Mucosa of descending colon (tissue), 3 donors: ENCODE measurements at regions not wholly inside any gene's neighbourhood (a gene's known extent, or its start where the extent isn't known, plus 50 kb on each side); places are given as distances from the start of the nearest gene placed in this dataset.

Experiments
- ATAC-seq: fragments of 200-7000 bp; cut with Tn5 transposase; one replicate; pipeline ENCODE4 v1.9.1; 2020; ENCODE audit warnings: mild to moderate bottlenecking, moderate library complexity
- DNase-seq, 3 donors: peaks; one replicate each; pipeline ENCODE4 v3.0.0-alpha.2; 2020
- H3K36me3 ChIP-seq: fragments of 200-600 bp; one replicate; pipeline ENCODE4 v1.8.0; 2021; ENCODE audit warnings: low read depth, mild to moderate bottlenecking
- H3K4me1 ChIP-seq: fragments of 200-600 bp; one replicate; pipeline ENCODE4 v1.8.0; 2021; ENCODE audit warnings: low read depth, mild to moderate bottlenecking
- H3K4me3 ChIP-seq: fragments of 200-600 bp; one replicate; pipeline ENCODE4 v1.8.0; 2021; ENCODE audit warnings: mild to moderate bottlenecking
- H3K9me3 ChIP-seq: fragments of 200-600 bp; one replicate; pipeline ENCODE4 v1.8.0; 2021; ENCODE audit warnings: mild to moderate bottlenecking
- CTCF ChIP-seq: fragments of 200-600 bp; IDR thresholded peaks from one replicate; pipeline ENCODE4 v1.8.0; 2022; ENCODE audit warnings: antibody characterized with exemption, mild to moderate bottlenecking
- intact Hi-C, 2 donors: fragments of 100-400 bp; cut with DNase I in 1 of 2; cut with micrococcal nuclease in 1 of 2; formaldehyde crosslinking; loops; one replicate each; pipeline versions ENCODE4 v1.11.0 to v1.11.1; 2022; cut with DNase I, micrococcal nuclease
- donor health status: DM: no; HTN: no; CAD: no; lungs with moderate emphysema.
- donor health status: DM: no; HTN: no; CAD: no.
- donor health status: DM: no; HTN: yes; CAD: no.

GRCh38 chr1:90405726-90406125, 311.4 kb downstream of the BARHL2 start:
- Histone ChIP-seq H3K36me3 (no peaks in the 10 kb centered on the region), H3K9me3 (no peaks in the 10 kb centered on the region), H3K4me1 (no peaks in the 10 kb centered on the region), H3K4me3 (no peak overlapping the region)
- DNase-seq = no peak
- ATAC-seq = no peak
- intact Hi-C loops = no loop called here
- TF ChIP-seq CTCF = no peak

GRCh38 chr1:90402893-90403849, 313.9 kb downstream of the BARHL2 start:
- ATAC-seq (peak; percentile 97), DNase-seq (peak in 1 of 3 donors; percentile 30)
- H3K36me3 ChIP-seq = no peaks in the 10 kb centered on the region
- H3K4me3 ChIP-seq = no peak overlapping the region
- no peaks in the 10 kb centered on the region for H3K9me3 ChIP-seq
- intact Hi-C loops = no loop called here
- TF ChIP-seq CTCF = no peak
- no peaks in the 10 kb centered on the region for H3K4me1 ChIP-seq

- no peaks in the 10 kb centered on the region for H3K9me3 ChIP-seq
- intact Hi-C loops = no loop called here
- DNase-seq (no peak), ATAC-seq (peak; percentile 18)
- TF ChIP-seq CTCF = no peak
- no peaks in the 10 kb centered on the region for H3K4me1 ChIP-seq
- H3K4me3 ChIP-seq = no peak overlapping the region
- no peaks in the 10 kb centered on the region for H3K36me3 ChIP-seq
These were observed 317.0 kb downstream of the BARHL2 start for GRCh38 chr1:90400131-90400530.

- Histone ChIP-seq H3K4me1 (no peaks in the 10 kb centered on the region), H3K4me3 (no peak overlapping the region), H3K9me3 (no peaks in the 10 kb centered on the region), H3K36me3 (no peaks in the 10 kb centered on the region)
- intact Hi-C loops = no loop called here
- TF ChIP-seq CTCF = no peak
- no peak for DNase-seq
- ATAC-seq = no peak
These were observed 320.2 kb downstream of the BARHL2 start for GRCh38 chr1:90396917-90397316.

- Histone ChIP-seq H3K9me3 (no peaks in the 10 kb centered on the region), H3K36me3 (no peaks in the 10 kb centered on the region), H3K4me3 (no peak overlapping the region), H3K4me1 (no peaks in the 10 kb centered on the region)
- TF ChIP-seq CTCF = no peak
- intact Hi-C loops = no loop called here
- DNase-seq = no peak
- ATAC-seq = peak; percentile 52
These were observed 322.9 kb downstream of the BARHL2 start for GRCh38 chr1:90394247-90394646.
